Prostate gland (tissue), 2 donors: ENCODE measurements at regions not wholly inside any gene's neighbourhood (a gene's known extent, or its start where the extent isn't known, plus 50 kb on each side); places are given as distances from the start of the nearest gene placed in this dataset.

ENCODE experiments used
- CTCF ChIP-seq, 4 experiments: fragments of 200-600 bp in 2 of 4; fragments of 450-650 bp in 2 of 4; sonication (generic) in 2 of 4; IDR thresholded peaks; 1 replicate in 3 of 4; 2 replicates in 1 of 4; pipeline ENCODE4 v1.5.1; 2016 to 2019; ENCODE audit warnings: antibody characterized with exemption in 4 of 4, mild to moderate bottlenecking in 2 of 4, moderate library complexity in 2 of 4
- POLR2A ChIP-seq: fragments of 450-650 bp; IDR thresholded peaks from one replicate; pipeline ENCODE4 v1.6.1; 2016; ENCODE audit warnings: antibody characterized with exemption, mild to moderate bottlenecking
- POLR2AphosphoS5 ChIP-seq: sonication (generic); formaldehyde crosslinking; IDR thresholded peaks from one replicate; pipeline ENCODE4 v1.6.1; 2017; ENCODE audit warnings: antibody characterized with exemption

GRCh38 chr12:124088217-124088907, 115.3 kb downstream of the ZNF664 start:
- TF ChIP-seq POLR2A (no peak), CTCF (IDR thresholded peaks at IDR 0.05) (no peak), POLR2AphosphoS5 (no peak)
